ENCODE measurements at regions not wholly inside any gene's neighbourhood (a gene's known extent, or its start where the extent isn't known, plus 50 kb on each side); places are given as distances from the start of the nearest gene placed in this dataset.

DNA sequence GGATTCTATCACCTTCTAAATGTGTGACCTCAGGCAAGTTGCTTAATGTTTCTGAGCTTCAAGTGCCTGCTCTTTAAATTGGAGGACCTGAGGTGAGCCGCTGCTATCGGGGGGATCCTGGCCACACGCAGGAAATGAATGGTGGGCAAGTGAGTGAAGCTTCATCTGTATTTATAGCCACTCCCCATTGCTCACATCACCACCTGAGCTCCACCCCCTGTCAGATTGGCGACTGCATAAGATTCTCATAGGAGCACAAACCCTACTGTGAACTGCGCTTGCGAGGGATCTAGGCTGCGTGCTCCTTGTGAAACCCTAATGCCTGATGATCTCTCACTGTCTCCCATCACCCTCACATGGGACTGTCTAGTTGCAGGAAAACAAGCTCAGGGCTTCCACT, 158.6 kb upstream of the CCND2 start:
- H3K4me1 Mint-ChIP-seq = peaks cover 23% of the 10 kb centered on the region
- H3K27ac Mint-ChIP-seq = no peak overlapping the region
- no peak for DNase-seq (ENCODE audit: low spot score in 2 of 2, unreplicated experiment in 2 of 2)
- TF ChIP-seq, protein P1, sequence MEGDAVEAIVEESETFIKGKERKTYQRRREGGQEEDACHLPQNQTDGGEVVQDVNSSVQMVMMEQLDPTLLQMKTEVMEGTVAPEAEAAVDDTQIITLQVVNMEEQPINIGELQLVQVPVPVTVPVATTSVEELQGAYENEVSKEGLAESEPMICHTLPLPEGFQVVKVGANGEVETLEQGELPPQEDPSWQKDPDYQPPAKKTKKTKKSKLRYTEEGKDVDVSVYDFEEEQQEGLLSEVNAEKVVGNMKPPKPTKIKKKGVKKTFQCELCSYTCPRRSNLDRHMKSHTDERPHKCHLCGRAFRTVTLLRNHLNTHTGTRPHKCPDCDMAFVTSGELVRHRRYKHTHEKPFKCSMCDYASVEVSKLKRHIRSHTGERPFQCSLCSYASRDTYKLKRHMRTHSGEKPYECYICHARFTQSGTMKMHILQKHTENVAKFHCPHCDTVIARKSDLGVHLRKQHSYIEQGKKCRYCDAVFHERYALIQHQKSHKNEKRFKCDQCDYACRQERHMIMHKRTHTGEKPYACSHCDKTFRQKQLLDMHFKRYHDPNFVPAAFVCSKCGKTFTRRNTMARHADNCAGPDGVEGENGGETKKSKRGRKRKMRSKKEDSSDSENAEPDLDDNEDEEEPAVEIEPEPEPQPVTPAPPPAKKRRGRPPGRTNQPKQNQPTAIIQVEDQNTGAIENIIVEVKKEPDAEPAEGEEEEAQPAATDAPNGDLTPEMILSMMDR (IDR thresholded peaks at IDR 0.05; ENCODE audit: unreplicated experiment) = no peak
- no peaks in the 10 kb centered on the region for H3K9me3 Mint-ChIP-seq
- H3K4me3 Mint-ChIP-seq = no peak overlapping the region
- H3K27me3 Mint-ChIP-seq (ENCODE audit: low read depth) = peaks cover 3% of the 10 kb centered on the region
- no peaks in the 10 kb centered on the region for H3K36me3 Mint-ChIP-seq

DNA sequence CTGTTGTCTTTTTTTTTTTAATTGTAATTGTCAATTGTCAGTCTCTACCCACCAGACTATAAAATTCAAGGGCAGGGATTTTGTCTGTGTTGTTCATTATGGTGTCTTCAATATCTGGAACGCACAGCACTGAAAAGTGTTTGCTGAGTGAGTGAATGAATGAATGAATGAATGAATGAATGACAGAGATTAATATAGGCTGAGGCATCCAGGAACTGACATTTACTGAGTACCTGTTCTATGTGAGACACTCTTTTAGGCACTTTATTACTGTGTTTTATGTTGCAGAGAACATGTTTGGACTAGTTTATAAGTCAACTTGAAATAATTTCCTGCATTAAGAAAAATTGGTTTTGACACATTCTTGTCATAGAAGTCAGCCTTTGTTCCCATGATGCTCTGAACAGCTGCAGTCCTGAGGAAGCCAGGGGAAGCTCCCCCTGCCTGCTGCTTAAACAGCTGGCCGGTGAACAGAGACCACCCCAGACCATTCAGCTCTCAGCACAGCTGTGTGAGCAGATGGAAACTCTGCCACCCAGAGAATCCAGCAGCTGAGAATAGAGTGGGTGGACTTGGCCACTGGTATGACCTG, 160.7 kb upstream of the CCND2 start:
- TF ChIP-seq, protein P1 (IDR thresholded peaks at IDR 0.05; ENCODE audit: unreplicated experiment) = no peak
- no peak for DNase-seq (ENCODE audit: low spot score in 2 of 2, unreplicated experiment in 2 of 2)
- no peaks in the 10 kb centered on the region for H3K36me3 Mint-ChIP-seq
- peaks cover 3% of the 10 kb centered on the region for H3K27me3 Mint-ChIP-seq (ENCODE audit: low read depth)
- H3K4me1 Mint-ChIP-seq = peaks cover 13% of the 10 kb centered on the region
- H3K4me3 Mint-ChIP-seq = no peak overlapping the region
- no peak overlapping the region for H3K27ac Mint-ChIP-seq
- no peaks in the 10 kb centered on the region for H3K9me3 Mint-ChIP-seq

DNA sequence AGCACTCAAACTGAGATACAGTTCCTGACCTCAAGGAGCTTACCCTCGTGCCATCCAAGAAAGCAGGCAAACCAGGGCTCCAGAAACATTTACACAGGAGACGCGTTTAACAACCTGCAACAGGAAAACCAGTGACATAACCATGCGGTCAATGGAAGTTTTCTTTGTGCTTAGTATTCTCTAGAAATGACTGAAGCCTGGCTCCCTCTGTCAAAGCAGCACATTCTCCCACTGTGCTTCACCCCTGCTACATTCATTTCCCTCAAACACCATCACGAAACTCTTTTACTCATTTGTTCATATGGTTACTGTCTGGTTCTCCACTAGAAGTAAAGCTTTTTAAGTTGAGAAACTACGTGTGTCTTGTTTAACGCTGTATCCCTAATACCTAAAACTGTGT, 161.3 kb upstream of the CCND2 start:
- Mint-ChIP-seq H3K4me1 (peaks cover 9% of the 10 kb centered on the region), H3K27ac (no peak overlapping the region), H3K36me3 (no peaks in the 10 kb centered on the region), H3K27me3 (ENCODE audit: low read depth) (peaks cover 3% of the 10 kb centered on the region), H3K9me3 (no peaks in the 10 kb centered on the region), H3K4me3 (no peak overlapping the region)
- TF ChIP-seq, protein P1 (IDR thresholded peaks at IDR 0.05; ENCODE audit: unreplicated experiment) = no peak
- no peak for DNase-seq (ENCODE audit: low spot score in 2 of 2, unreplicated experiment in 2 of 2)

DNA sequence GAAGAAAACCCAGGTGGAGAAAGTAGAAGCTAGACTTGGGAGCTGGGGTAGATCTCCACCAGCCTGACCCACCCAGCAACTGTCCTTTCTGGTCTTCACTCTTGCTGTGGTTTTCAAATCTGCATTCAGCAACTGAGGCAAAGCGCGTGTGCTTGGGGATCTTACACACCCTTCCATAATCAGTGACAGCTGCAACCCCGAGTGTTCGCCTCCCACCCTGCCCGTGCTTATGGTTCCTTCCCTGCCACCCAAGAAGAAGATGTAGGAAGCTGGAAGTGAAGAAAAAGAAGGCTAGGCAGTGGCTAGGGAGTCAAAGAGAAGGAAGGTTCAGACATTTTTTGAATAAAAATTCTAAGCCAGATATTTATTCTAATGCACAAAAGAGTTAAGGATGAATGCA, 162.6 kb upstream of the CCND2 start:
- DNase-seq (ENCODE audit: low spot score in 2 of 2, unreplicated experiment in 2 of 2) = no peak
- H3K27me3 Mint-ChIP-seq (ENCODE audit: low read depth) = peaks cover 3% of the 10 kb centered on the region
- no peaks in the 10 kb centered on the region for H3K9me3 Mint-ChIP-seq
- no peak overlapping the region for H3K27ac Mint-ChIP-seq
- H3K4me1 Mint-ChIP-seq = peaks cover 5% of the 10 kb centered on the region
- no peaks in the 10 kb centered on the region for H3K36me3 Mint-ChIP-seq
- TF ChIP-seq, protein P1 (IDR thresholded peaks at IDR 0.05; ENCODE audit: unreplicated experiment) = no peak
- no peak overlapping the region for H3K4me3 Mint-ChIP-seq

DNA sequence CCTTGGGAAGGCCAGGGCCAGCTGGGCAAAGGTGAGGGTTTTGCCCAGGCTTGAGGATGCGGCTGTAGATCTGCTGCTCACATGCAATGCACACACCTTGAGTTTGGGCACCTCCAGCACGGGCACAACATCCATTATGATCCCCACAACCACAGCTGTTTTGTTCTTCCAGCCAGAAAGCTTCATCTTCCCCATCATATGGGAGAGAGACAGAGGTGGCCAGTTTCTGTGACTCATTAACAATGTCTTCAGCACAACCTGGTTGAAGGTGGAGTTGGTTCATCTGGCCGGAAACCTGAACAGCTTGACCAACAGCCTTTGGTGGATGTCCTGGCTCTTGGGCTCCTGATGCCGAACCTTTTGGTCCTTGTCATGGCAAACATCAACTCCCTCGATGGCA, 163.7 kb upstream of the CCND2 start:
- H3K27me3 Mint-ChIP-seq (ENCODE audit: low read depth) = no peaks in the 10 kb centered on the region
- no peaks in the 10 kb centered on the region for H3K4me1 Mint-ChIP-seq
- H3K4me3 Mint-ChIP-seq = no peak overlapping the region

More for the DNA sequence above, 163.7 kb upstream of the CCND2 start:
- Mint-ChIP-seq H3K27ac (no peak overlapping the region), H3K9me3 (no peaks in the 10 kb centered on the region), H3K36me3 (no peaks in the 10 kb centered on the region)
- TF ChIP-seq, protein P1 (IDR thresholded peaks at IDR 0.05; ENCODE audit: unreplicated experiment) = no peak
- DNase-seq (ENCODE audit: low spot score in 2 of 2, unreplicated experiment in 2 of 2) = no peak

Measured in mesothelial cell of epicardium (in vitro differentiated cells).